Vagina (tissue), 2 donors: ENCODE measurements at regions not wholly inside any gene's neighbourhood (a gene's known extent, or its start where the extent isn't known, plus 50 kb on each side); places are given as distances from the start of the nearest gene placed in this dataset.

Experiments
- POLR2A ChIP-seq, 2 donors: fragments of 450-650 bp; IDR thresholded peaks; one replicate each; pipeline ENCODE4 v1.6.1; 2017; ENCODE audit warnings: antibody characterized with exemption in 2 of 2, mild to moderate bottlenecking in 2 of 2, moderate library complexity in 2 of 2
- POLR2AphosphoS5 ChIP-seq, 2 donors: sonication (generic); formaldehyde crosslinking; IDR thresholded peaks; one replicate each; pipeline ENCODE4 v1.9.0; 2017; ENCODE audit warnings: antibody characterized with exemption in 2 of 2, mild to moderate bottlenecking in 2 of 2, low read depth in 1 of 2; ENCODE audit not compliant: insufficient read depth in 1 of 2
- TF ChIP-seq, protein P1 (sequence below), 3 experiments: fragments of 450-650 bp in 2 of 3; fragments of 200-600 bp in 1 of 3; sonication (generic) in 1 of 3; IDR thresholded peaks; one replicate each; pipeline ENCODE4 v1.5.1; 2017 to 2019; ENCODE audit warnings: antibody characterized with exemption in 3 of 3, mild to moderate bottlenecking in 2 of 3, moderate library complexity in 2 of 3

DNA sequence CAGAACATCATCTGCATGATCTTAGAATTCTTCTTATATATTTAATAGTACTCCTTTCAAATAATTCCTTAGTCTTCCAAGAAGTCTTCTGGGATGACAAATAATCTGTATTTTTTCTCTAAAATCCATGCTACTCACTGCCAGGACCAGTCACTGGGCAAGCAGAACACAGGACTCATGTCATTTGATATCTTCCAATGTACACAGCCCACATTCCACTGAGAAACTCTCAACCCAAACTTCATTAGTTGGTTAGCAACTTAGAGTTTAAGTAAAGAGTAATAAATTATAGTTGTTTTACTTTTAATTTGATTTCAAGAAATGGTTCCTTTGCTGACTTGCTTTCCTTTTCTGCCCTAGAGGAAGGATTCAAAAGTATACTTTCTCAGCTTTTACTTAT is 317.0 kb downstream of the VGLL3 start:
- TF ChIP-seq, protein P1, sequence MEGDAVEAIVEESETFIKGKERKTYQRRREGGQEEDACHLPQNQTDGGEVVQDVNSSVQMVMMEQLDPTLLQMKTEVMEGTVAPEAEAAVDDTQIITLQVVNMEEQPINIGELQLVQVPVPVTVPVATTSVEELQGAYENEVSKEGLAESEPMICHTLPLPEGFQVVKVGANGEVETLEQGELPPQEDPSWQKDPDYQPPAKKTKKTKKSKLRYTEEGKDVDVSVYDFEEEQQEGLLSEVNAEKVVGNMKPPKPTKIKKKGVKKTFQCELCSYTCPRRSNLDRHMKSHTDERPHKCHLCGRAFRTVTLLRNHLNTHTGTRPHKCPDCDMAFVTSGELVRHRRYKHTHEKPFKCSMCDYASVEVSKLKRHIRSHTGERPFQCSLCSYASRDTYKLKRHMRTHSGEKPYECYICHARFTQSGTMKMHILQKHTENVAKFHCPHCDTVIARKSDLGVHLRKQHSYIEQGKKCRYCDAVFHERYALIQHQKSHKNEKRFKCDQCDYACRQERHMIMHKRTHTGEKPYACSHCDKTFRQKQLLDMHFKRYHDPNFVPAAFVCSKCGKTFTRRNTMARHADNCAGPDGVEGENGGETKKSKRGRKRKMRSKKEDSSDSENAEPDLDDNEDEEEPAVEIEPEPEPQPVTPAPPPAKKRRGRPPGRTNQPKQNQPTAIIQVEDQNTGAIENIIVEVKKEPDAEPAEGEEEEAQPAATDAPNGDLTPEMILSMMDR (IDR thresholded peaks at IDR 0.05): no peak
- TF ChIP-seq POLR2A (IDR thresholded peaks at IDR 0.05) (no peak), POLR2AphosphoS5 (IDR thresholded peaks at IDR 0.05; ENCODE audit: insufficient read depth in 1 of 2, low read depth in 1 of 2) (no peak)
